Mesothelial cell of epicardium (in vitro differentiated cells): ENCODE measurements at regions not wholly inside any gene's neighbourhood (a gene's known extent, or its start where the extent isn't known, plus 50 kb on each side); places are given as distances from the start of the nearest gene placed in this dataset.
A peak's percentile ranks its signal among the peaks of the same experiment; 100 is the strongest.

Source experiments
- DNase-seq, 2 experiments: peaks; one replicate each; pipeline ENCODE4 v3.0.0; 2021; ENCODE audit warnings: low spot score in 2 of 2; ENCODE audit not compliant: unreplicated experiment in 2 of 2
- H3K27ac Mint-ChIP-seq: 2 replicates; pipeline ENCODE4 v1.8.0; 2021; ENCODE audit warnings: mixed read lengths
- H3K27me3 Mint-ChIP-seq: 2 replicates; pipeline ENCODE4 v1.8.0; 2021; ENCODE audit warnings: low read depth, mixed read lengths
- H3K36me3 Mint-ChIP-seq: 2 replicates; pipeline ENCODE4 v1.8.0; 2021; ENCODE audit warnings: mixed read lengths
- H3K4me1 Mint-ChIP-seq: 2 replicates; pipeline ENCODE4 v1.8.0; 2021; ENCODE audit warnings: mixed read lengths
- H3K4me3 Mint-ChIP-seq: 2 replicates; pipeline ENCODE4 v1.8.0; 2021; ENCODE audit warnings: mild to moderate bottlenecking, moderate library complexity, mixed read lengths
- H3K9me3 Mint-ChIP-seq: 2 replicates; pipeline ENCODE4 v1.8.0; 2021; ENCODE audit warnings: mixed read lengths
- TF ChIP-seq, protein P1 (sequence below): fragments of 200-600 bp; sonication (generic); IDR thresholded peaks from one replicate; pipeline ENCODE4 v1.5.0; 2021; ENCODE audit warnings: antibody characterized with exemption; ENCODE audit not compliant: unreplicated experiment

DNA sequence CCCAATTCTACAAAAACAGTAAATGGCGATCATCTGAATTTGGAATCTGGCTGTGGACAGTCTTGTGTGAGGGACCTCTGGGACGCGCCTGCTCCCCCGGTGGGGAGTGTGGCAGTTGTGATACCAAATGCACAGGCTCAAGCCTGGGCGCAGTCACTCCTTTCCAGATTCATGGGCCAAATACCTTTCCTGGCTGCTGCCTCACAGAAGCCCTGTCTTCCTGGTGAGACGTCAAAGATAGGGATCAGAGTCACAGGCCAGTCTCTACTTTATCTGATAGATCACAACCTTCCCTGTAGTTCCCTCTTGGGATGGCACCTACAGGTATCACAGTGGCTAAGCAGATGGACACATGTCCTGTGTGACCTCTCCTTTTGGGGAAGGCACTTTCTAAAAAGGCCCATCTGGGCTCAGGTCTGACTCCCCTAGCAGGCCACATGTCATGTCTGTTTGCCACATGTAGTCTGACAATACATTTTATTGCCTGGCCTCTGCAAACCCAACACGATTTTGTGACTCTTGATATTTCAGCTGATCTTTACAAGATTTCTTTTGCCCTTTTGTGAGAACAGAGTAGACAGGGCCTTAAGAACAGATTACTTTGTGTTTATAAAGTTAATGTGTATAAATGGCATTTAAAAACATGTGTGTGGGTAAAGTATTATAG lies 150.1 kb downstream of the SNX10 start:
- peaks cover 76% of the 10 kb centered on the region for H3K4me1 Mint-ChIP-seq
- peak overlapping the region; percentile 97 for H3K27ac Mint-ChIP-seq
- H3K9me3 Mint-ChIP-seq: no peaks in the 10 kb centered on the region
- peaks cover 1% of the 10 kb centered on the region for H3K36me3 Mint-ChIP-seq
- H3K27me3 Mint-ChIP-seq: no peaks in the 10 kb centered on the region
- H3K4me3 Mint-ChIP-seq: peak overlapping the region; percentile 32
- TF ChIP-seq, protein P1, sequence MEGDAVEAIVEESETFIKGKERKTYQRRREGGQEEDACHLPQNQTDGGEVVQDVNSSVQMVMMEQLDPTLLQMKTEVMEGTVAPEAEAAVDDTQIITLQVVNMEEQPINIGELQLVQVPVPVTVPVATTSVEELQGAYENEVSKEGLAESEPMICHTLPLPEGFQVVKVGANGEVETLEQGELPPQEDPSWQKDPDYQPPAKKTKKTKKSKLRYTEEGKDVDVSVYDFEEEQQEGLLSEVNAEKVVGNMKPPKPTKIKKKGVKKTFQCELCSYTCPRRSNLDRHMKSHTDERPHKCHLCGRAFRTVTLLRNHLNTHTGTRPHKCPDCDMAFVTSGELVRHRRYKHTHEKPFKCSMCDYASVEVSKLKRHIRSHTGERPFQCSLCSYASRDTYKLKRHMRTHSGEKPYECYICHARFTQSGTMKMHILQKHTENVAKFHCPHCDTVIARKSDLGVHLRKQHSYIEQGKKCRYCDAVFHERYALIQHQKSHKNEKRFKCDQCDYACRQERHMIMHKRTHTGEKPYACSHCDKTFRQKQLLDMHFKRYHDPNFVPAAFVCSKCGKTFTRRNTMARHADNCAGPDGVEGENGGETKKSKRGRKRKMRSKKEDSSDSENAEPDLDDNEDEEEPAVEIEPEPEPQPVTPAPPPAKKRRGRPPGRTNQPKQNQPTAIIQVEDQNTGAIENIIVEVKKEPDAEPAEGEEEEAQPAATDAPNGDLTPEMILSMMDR: no peak
- no peak for DNase-seq

DNA sequence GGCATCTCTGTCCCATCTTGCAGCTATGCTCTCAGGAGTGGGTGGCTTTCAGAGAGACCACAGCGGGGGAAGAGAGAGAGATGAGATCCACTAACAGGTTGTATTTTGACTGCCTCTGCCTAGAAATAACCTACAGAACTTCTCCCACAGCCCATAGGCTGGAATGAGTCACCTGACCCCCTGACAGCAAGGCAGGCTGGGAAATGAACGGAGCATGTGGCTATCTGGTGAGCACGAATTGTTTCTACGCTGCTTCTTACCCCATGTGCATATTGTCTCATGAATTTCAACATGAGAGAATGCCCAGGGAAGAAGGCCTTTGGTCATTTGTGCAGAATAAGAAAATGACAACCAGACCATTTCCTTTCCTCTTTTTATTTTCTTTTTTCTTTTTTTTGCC lies 151.3 kb downstream of the SNX10 start:
- DNase-seq: no peak
- no peaks in the 10 kb centered on the region for H3K27me3 Mint-ChIP-seq
- peaks cover 74% of the 10 kb centered on the region for H3K4me1 Mint-ChIP-seq
- H3K36me3 Mint-ChIP-seq: peaks cover 2% of the 10 kb centered on the region
- no peaks in the 10 kb centered on the region for H3K9me3 Mint-ChIP-seq
- H3K4me3 Mint-ChIP-seq: no peak overlapping the region
- TF ChIP-seq, protein P1: no peak
- peak overlapping the region; percentile 97 for H3K27ac Mint-ChIP-seq

DNA sequence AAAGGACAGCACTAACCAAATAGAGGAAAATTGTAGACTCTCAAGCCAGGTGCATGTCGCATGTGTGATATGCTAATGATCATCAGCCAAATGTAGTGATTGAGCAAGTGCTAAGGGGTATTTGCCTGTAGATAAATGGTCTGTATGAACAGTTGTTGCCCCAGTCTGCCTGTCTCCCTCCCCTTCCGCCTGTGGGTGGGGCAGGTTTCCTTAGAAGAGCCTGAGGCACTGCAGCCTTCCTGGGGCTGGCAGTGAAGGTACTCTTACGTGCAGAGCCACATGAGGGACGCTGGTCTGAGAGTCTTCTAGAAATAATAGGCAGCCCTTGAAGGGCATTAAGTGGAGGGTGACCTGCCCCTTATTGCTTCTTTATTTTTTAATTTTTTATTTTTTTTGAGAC lies 152.1 kb downstream of the SNX10 start:
- Mint-ChIP-seq H3K36me3 (peaks cover 2% of the 10 kb centered on the region), H3K27me3 (no peaks in the 10 kb centered on the region)

DNA sequence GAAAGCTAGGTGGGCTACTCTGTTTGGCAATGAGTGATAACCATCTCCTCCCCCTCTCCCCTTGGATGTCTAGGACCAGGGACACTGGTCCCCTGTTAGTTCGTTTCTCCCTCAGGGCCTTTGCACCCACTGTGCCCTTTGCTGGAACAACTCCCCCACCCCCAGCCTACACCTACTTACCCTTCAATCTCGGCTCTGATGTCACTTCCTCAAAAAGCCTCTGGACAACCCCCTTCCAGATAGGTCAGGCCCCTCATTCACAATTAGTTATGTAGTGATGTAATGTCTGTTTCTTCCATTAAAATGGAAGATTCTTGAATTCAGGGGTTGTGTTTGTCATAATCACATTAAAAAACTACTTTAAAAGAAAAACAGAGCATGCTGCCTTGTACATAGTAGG lies 152.9 kb downstream of the SNX10 start:
- TF ChIP-seq, protein P1: no peak
- Mint-ChIP-seq H3K27me3 (no peaks in the 10 kb centered on the region), H3K27ac (peak overlapping the region; percentile 88), H3K36me3 (peaks cover 2% of the 10 kb centered on the region), H3K4me1 (peaks cover 74% of the 10 kb centered on the region), H3K4me3 (no peak overlapping the region), H3K9me3 (no peaks in the 10 kb centered on the region)
- no peak for DNase-seq

More for the DNA sequence above, 152.1 kb downstream of the SNX10 start:
- Mint-ChIP-seq H3K27ac (peak overlapping the region; percentile 97), H3K9me3 (no peaks in the 10 kb centered on the region), H3K4me3 (no peak overlapping the region), H3K4me1 (peaks cover 75% of the 10 kb centered on the region)
- DNase-seq: no peak
- TF ChIP-seq, protein P1: no peak

DNA sequence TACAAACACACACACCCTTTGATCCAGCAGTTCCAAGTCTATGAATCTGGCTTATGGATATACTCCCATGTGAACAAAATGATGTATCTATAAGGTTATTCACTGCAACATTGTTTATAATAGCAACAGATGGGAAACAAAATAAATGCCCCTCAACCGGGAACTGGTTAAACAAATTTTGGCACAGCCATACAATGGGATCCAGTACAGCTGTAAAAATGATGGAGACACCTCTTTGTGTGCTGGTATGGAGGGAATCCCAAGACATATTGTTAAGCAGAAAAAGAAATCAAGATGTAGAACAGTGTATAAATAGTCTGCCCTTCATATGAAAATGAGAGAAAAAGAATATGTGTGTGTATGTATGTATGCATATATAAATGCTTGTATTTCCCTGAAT lies 155.5 kb downstream of the SNX10 start:
- no peaks in the 10 kb centered on the region for H3K27me3 Mint-ChIP-seq
- peak overlapping the region; percentile 22 for H3K27ac Mint-ChIP-seq
- no peak overlapping the region for H3K4me3 Mint-ChIP-seq
- TF ChIP-seq, protein P1: no peak
- DNase-seq: no peak
- H3K36me3 Mint-ChIP-seq: peaks cover 2% of the 10 kb centered on the region
- peaks cover 68% of the 10 kb centered on the region for H3K4me1 Mint-ChIP-seq
- no peaks in the 10 kb centered on the region for H3K9me3 Mint-ChIP-seq
